ENCODE measurements at regions not wholly inside any gene's neighbourhood (a gene's known extent, or its start where the extent isn't known, plus 50 kb on each side); places are given as distances from the start of the nearest gene placed in this dataset.

DNA sequence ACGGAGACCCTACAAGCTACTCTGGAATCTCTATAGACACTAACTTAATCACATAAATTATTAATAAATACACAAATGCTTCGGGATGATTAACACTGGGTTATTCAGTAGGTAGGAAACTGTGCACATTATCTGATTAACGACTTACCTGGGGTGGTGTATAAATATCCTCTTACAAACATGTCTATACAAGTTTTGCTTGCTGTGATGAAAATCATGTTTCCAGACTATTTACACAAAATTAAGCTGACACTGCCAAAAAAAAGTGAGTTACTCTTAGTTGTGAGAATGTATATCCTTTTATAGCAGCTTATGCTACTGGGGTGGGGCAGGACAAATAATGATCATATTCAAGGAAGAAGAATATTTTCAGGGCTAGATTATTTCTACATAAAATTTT, 314.6 kb downstream of the C7orf25 start:
- DNase-seq (ENCODE audit: low read depth, low spot score) (no peak), ATAC-seq (no peak)
- no peak overlapping the region for H3K27ac ChIP-seq (ENCODE audit: low read length)
- no peaks in the 10 kb centered on the region for H3K9me3 ChIP-seq (ENCODE audit: control insufficient read depth, insufficient read depth, low read depth, low read length)
- TF ChIP-seq SIN3A (IDR thresholded peaks at IDR 0.05; ENCODE audit: borderline replicate concordance, insufficient read depth, low read depth, low read length) (no peak), POLR2AphosphoS5 (IDR thresholded peaks at IDR 0.05; ENCODE audit: low read depth, low read length) (no peak), TCF7L2 (IDR thresholded peaks at IDR 0.05; ENCODE audit: low read depth, low read length) (no peak)
- TF ChIP-seq, protein P1, sequence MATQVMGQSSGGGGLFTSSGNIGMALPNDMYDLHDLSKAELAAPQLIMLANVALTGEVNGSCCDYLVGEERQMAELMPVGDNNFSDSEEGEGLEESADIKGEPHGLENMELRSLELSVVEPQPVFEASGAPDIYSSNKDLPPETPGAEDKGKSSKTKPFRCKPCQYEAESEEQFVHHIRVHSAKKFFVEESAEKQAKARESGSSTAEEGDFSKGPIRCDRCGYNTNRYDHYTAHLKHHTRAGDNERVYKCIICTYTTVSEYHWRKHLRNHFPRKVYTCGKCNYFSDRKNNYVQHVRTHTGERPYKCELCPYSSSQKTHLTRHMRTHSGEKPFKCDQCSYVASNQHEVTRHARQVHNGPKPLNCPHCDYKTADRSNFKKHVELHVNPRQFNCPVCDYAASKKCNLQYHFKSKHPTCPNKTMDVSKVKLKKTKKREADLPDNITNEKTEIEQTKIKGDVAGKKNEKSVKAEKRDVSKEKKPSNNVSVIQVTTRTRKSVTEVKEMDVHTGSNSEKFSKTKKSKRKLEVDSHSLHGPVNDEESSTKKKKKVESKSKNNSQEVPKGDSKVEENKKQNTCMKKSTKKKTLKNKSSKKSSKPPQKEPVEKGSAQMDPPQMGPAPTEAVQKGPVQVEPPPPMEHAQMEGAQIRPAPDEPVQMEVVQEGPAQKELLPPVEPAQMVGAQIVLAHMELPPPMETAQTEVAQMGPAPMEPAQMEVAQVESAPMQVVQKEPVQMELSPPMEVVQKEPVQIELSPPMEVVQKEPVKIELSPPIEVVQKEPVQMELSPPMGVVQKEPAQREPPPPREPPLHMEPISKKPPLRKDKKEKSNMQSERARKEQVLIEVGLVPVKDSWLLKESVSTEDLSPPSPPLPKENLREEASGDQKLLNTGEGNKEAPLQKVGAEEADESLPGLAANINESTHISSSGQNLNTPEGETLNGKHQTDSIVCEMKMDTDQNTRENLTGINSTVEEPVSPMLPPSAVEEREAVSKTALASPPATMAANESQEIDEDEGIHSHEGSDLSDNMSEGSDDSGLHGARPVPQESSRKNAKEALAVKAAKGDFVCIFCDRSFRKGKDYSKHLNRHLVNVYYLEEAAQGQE (IDR thresholded peaks at IDR 0.05; ENCODE audit: insufficient read depth in 1 of 2, low read depth in 2 of 2, low read length in 1 of 2): no peak
- TF ChIP-seq, protein P2, sequence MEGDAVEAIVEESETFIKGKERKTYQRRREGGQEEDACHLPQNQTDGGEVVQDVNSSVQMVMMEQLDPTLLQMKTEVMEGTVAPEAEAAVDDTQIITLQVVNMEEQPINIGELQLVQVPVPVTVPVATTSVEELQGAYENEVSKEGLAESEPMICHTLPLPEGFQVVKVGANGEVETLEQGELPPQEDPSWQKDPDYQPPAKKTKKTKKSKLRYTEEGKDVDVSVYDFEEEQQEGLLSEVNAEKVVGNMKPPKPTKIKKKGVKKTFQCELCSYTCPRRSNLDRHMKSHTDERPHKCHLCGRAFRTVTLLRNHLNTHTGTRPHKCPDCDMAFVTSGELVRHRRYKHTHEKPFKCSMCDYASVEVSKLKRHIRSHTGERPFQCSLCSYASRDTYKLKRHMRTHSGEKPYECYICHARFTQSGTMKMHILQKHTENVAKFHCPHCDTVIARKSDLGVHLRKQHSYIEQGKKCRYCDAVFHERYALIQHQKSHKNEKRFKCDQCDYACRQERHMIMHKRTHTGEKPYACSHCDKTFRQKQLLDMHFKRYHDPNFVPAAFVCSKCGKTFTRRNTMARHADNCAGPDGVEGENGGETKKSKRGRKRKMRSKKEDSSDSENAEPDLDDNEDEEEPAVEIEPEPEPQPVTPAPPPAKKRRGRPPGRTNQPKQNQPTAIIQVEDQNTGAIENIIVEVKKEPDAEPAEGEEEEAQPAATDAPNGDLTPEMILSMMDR (IDR thresholded peaks at IDR 0.05): no peak
- H3K4me1 ChIP-seq (ENCODE audit: control insufficient read depth, insufficient read depth, low read length): no peaks in the 10 kb centered on the region
- H3K27me3 ChIP-seq (ENCODE audit: control insufficient read depth, insufficient read depth, low read length): no peaks in the 10 kb centered on the region
- H3K36me3 ChIP-seq (ENCODE audit: control insufficient read depth, insufficient read depth, low read length): no peaks in the 10 kb centered on the region
- POLR2A ChIA-PET: no interaction called here
- in situ Hi-C loops (cut with HindIII; ENCODE audit: low pct_unique_long_range_greater_than_20kb, low sequenced_read_pairs) (no loop called here), intact Hi-C loops (cut with micrococcal nuclease; ENCODE audit: unreplicated experiment) (no loop called here)
- H3K4me3 ChIP-seq (ENCODE audit: low read depth in 2 of 2, low read length in 2 of 2): no peak overlapping the region
- CTCF ChIA-PET: no interaction called here
- BruUV-seq (replicated peaks): no TSS peak

DNA sequence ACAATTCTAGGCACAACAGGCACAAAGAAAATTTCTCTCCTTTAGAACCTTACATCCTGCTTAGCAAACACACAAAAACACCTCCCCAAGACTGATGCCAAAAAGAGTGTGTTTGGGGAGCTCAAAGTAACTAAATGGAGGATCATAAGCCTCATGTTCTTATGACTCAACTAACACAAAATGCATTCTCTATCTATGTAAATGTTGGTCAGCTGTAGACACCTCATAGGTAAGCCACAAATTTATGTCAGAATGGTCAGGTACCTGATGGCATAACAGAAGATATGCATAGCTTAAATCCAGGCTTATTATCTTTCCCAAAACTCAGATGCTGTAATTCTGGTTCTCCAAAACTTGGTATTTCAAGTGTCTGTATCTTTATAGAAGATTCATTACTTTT, 315.1 kb downstream of the C7orf25 start:
- 0 out of 2 replicates have a peak, but pooled peaks cover 4% of the 10 kb centered on the region for H3K9me3 ChIP-seq (ENCODE audit: control insufficient read depth, insufficient read depth, low read depth, low read length)
- BruUV-seq (replicated peaks): no TSS peak
- ChIA-PET CTCF (interaction anchor here (0.6 kb wide), 1 partner anchor 502 kb away, joined by 4 read pairs; no protein-coding TSS in a partner anchor), POLR2A (no interaction called here)
- no peak overlapping the region for H3K27ac ChIP-seq (ENCODE audit: low read length)
- intact Hi-C loops (cut with micrococcal nuclease; ENCODE audit: unreplicated experiment) (no loop called here), in situ Hi-C loops (cut with HindIII; ENCODE audit: low pct_unique_long_range_greater_than_20kb, low sequenced_read_pairs) (no loop called here)
- no peaks in the 10 kb centered on the region for H3K4me1 ChIP-seq (ENCODE audit: control insufficient read depth, insufficient read depth, low read length)
- TF ChIP-seq, protein P2 (IDR thresholded peaks at IDR 0.05): no peak
- no peak for TF ChIP-seq POLR2AphosphoS5 (IDR thresholded peaks at IDR 0.05; ENCODE audit: low read depth, low read length)
- TF ChIP-seq, protein P1 (IDR thresholded peaks at IDR 0.05; ENCODE audit: insufficient read depth in 1 of 2, low read depth in 2 of 2, low read length in 1 of 2): no peak
- TF ChIP-seq TCF7L2 (IDR thresholded peaks at IDR 0.05; ENCODE audit: low read depth, low read length): no peak
- TF ChIP-seq SIN3A (IDR thresholded peaks at IDR 0.05; ENCODE audit: borderline replicate concordance, insufficient read depth, low read depth, low read length): no peak
- H3K36me3 ChIP-seq (ENCODE audit: control insufficient read depth, insufficient read depth, low read length): no peaks in the 10 kb centered on the region
- DNase-seq (ENCODE audit: low read depth, low spot score): no peak
- no peaks in the 10 kb centered on the region for H3K27me3 ChIP-seq (ENCODE audit: control insufficient read depth, insufficient read depth, low read length)
- ATAC-seq: no peak
- H3K4me3 ChIP-seq (ENCODE audit: low read depth in 2 of 2, low read length in 2 of 2): no peak overlapping the region
